RPMI8226 (cell line): ENCODE measurements at regions not wholly inside any gene's neighbourhood (a gene's known extent, or its start where the extent isn't known, plus 50 kb on each side); places are given as distances from the start of the nearest gene placed in this dataset.

Experiments used
- DNase-seq: peaks from one replicate; pipeline ENCODE4 v3.0.0-alpha.2; 2015

DNA sequence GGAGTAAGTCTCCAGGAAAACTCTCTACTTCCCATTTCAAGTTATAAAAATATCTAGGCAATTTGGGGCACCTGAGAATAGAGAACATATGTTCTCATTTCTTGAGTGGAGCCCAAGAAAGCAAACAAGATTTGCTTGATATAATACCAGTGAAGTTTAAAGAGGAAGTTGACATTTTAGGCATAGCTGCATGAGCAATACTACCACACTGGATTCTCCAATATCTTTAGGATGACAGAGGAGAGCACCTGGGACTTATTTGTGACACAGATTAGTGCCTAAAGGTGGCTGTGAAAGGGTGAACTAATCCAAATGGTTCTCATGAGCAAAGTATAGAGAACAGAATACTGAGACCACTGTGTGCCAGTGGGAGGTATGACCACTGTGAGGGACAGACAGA lies 423.5 kb upstream of the RIOK2 start:
- no peak for DNase-seq

DNA sequence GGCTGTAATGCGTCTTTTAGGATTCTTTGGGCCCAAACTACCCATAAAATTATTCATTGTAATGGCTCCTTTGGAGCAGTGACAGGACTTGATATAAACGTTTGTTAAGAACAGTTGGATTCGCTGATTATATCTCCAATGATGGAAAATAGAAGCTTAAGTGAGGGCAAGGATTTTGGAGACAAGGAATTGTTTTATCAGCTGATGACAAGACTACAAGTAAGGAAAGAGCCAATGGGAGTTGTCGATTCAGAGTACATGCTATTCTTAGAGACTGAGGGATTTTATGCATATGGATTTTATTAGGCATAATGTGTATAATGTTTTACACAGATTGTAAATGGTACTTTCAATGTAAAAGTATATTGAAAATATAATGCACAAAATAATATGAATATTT lies 425.5 kb upstream of the RIOK2 start:
- no peak for DNase-seq

DNA sequence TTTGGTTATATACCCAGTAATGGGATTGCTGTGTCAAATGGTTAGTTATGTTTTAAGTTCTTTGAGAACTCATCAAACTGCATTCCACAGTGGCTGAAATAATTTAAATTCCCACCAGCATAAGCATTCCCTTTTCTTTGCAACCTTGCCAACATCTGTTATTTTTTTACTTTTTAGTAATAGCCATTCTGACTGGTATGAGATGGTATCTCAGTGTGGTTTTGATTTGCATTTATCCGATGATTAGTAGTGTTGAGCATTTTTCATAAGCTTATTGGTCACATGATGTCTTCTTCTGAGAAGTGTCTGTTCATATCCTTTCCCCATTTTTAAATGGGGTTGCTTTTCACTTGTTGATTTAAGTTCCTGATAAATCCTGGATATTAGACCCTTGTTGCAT lies 435.7 kb upstream of the RIOK2 start:
- DNase-seq: no peak

DNA sequence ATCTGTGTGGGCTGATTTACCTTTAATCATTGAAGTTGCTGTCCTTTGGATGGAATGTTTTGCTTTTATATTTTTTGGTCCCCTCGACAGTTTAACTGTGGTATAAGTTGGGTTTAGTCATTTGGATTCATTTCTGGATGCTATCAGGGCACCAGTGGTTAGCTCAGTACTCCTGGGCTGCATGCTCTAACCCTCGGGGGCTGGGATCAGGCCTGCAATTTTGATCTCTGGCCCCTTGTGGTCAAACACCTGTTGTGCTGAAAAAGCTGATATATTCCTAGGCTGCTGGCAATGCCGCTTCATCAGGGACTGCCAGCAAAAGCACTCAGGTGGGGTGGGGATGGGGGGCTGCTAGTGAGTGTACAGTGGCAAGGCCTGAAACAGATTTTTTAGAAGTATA lies 440.4 kb upstream of the RIOK2 start:
- no peak for DNase-seq

DNA sequence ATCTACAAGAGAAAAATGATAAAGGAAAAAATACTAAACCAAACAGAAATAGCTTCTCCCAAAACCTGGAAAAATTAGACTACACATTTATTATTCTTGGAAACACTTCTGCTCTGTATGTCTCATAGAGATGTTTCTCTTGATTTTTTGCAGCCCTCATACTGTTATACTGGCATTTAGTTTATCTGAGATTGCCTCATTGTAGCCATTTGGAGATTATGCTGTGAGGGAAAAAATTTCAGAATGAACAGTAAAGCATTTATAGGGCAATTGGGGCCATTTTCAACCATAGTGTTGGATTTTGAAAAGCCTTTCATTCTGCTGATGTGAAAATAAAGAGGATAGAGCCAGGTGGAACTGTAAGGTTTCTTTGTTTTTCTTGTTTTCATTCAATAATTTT lies 441.8 kb upstream of the RIOK2 start:
- no peak for DNase-seq

DNA sequence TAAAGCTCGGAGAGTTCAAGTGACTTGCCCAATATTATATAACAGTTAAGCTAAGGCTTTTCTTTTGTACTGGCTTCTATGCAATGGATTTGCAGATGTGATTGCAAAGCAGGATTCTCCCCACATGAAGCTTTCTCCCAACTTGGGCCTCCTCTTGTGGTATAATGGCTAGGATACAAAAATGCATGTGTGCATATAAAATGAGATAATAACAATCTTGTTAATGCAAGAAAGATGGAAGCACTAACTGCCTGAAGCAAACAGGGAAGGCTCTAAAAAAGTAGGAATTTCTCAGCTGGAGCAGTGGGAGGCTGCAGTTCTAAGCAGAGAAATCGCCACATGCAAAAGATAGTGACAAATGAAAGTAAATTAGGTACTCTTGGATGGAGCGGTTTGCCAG lies 444.2 kb upstream of the RIOK2 start:
- no peak for DNase-seq

DNA sequence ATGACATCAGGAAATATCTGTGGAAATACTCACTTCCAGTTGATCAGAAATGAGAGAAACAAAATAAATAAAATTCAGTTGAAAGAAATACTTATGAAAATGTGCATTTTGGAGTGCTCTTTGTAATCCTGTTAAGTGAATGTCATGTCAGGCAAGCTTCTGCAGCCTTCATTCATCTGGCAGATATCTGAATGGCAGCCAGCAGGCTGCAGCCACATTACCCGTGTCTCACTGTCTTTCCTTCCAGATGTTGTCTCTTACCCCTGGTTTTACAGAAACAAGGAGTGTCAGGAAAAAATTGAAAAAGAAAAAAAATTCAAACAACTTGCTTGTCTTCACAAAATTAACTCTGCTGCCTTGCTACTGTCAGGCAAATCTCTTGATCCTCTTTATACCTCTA lies 445.0 kb upstream of the RIOK2 start:
- no peak for DNase-seq

DNA sequence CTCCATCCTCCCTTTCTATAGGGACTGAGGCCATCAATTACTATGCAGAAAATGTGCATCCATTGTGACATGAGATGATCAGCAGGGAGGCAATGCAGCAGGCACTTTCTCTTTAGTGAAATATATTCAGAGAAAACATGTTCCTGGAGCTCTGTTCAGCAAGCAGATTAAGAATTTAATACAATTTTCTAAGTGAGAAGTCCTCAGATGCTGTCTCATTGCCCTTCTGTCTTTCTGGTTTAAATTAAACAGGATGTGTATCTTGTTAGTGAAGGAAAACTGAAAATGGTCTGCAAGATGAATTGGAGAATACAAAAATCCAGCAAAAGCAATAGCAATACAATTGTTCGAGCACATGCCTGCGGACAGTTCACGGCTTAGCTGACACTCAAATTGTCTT lies 445.8 kb upstream of the RIOK2 start:
- no peak for DNase-seq

DNA sequence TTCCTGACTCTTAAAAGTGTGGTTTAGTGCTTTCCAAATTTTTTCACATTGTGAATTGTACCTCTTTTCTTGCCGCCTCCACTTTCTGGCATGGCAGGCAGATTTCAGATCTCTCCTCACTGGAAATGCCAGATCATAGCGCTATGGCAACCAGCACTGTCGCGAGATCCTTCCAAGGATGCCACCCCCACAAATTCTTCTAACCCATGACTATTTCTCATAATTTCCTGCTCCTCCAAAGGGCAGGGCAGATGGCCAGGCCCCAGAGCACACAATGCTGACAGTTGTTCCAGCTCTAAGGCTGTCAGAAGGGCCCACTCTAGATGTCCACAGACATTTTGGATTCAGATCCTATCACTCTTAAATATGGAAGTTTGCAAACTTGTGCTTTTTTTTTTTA lies 446.2 kb upstream of the RIOK2 start:
- DNase-seq: no peak

DNA sequence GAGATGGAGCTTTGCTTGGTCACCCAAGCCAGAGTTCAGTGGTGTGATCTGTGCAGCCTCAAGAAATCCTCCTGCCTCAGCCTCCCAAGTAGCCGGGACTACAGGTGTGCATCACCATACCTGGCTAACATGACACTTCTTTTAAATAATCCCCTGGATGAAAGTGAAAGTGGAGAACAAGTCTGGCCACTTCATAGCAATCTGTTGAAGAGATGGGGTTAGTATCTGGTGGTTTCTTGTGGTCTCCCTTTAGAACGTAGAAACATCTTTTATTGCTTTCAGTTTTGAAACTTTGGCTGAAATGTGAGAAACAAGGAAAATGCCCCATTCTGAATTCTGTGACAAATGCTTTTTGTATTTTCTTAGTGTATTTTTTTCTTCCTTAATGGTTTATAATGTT lies 452.5 kb upstream of the RIOK2 start:
- DNase-seq: no peak

DNA sequence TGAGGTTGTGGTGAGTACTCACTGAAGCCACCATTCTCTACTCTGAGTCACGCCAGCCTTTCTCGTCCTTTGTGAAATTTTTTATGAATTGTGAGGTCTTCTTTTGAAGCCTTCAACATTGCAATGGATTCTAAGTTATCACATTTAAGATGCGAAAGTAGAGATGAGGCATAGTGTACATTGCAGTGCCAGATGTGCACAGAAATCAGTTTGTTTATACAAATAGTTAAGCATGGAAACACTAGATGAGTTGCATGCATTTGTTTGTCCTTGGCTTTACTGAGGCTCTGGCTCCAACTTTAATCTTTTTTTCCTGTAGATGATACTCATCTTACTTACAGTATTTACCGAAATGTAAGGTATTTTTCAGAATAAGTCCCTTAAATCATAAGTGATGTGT lies 453.7 kb upstream of the RIOK2 start:
- DNase-seq: no peak

DNA sequence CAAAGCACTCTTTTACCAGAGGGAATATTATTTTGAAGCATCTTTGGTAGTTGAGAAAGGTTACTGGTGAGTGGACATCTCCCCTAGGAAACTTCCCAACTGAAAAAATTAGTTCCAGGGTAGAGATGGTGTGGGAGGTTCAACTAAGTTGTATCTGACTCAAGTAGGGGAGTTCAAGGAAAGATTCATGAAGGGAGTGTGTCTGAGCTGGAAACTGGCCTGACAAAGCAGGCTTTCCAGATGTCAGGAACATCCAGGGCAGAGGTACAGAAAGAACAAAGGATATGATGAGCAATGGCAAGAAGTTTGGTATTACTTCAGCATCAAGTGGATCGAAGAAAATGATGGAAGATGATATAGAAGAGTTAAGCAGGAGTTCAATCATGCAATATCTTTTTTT lies 458.0 kb upstream of the RIOK2 start:
- DNase-seq: no peak

DNA sequence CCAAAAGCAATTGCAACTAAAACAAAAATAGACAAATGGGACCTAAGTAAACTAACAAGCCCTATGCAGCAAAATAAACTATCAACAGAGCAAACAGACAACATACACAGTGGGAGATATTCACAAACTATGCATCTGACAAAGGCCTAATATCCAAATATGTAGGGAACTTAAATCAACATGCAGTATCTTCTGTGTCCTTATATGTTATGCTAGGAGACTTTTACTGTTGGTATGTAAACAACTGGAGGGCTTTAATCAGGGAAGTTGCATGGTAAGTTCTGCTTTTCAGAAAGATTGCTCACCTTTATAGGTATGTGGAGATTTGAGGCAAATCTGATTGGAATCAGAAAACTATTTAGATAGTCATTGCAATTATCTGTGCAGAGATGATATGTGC lies 461.2 kb upstream of the RIOK2 start:
- no peak for DNase-seq

DNA sequence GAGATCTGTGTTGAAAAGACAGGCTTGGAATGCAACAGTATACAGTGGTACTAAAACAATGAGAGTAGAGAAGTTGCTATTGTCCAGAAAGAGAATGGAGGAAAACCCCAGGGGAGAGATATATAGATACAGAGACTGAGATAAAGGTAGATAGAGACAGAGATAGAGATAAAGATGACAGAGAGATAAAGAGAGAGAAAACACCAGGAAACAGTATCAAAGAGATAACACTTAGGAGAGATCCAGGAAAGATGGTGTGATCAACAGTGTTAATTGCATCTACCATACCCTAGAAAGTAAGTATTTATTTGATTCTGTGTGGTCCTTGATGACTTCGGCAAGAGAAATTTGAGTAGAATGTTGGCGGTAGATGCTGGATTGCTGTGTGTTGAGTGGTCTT lies 461.8 kb upstream of the RIOK2 start:
- DNase-seq: no peak

DNA sequence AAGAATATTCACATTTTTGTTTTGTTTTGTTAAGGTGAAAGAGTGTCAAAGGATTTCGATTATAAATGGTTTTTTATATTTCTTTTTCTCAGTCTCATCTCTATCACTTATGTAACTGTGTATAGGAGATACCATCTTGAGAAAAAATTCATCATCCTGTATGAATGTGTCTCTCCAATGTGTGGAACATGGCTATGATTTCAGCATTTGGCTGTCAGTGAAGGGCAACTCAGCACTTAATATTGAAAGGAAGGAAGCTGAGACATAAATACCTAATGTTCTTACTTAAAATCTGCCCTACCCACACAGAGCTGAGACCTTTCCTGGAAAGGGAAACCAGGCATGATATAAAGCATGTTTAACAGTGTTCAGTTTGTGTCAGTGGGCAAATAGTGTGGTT lies 474.2 kb upstream of the RIOK2 start:
- no peak for DNase-seq

DNA sequence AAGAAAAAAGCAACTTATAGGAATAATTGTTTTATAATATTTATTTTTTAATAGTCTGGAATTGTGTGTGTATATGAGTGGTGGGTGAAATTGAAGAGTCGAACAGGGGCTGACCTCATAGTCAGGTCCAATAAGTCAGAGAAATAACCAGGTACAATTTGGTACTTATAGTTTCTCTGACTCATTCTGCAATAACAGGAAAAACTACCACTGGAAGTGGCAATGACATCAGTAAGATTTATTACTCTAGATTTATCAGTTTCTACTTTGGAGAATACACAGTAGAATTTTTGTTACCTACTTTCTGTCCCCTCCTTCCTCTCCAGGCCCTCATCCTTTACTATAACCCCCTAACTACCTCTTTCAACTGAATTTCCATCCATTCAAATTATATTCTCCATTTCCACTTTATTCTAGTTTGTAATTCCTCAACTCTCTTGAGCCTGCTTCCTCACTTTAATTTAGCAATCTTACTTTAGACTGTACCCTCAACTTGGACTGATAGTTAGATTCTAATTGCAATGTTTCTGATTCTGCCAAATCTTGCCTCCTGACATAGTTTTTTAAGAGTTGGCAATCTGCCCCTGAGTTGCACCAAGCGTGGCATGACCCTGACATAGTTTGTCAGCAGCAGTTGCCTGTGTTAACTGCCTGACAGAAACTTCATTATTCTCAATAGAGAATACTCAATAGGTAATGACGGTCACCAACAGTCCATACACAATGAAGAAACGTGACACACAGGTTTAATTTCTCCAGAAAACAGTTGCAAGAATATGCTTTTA lies 475.3 kb upstream of the RIOK2 start:
- no peak for DNase-seq

DNA sequence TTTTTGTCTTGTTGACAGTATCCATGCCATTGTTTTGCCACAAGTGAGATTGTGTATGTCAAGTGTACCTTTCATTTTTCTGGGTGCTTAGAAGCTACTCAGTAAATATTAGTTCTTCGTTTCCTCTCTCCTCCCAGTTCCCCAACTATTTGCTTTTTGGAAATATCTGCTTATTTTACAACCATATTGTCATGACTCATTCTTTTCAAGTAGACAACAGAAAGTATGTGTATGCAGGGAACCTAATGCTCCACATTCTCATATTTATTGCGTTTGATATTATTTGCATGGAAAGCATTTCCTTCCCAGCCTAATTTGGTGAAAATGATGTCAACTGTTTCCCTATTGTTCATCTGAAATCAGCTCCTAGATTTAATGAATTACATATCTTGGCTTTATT lies 483.7 kb upstream of the RIOK2 start:
- DNase-seq: no peak

DNA sequence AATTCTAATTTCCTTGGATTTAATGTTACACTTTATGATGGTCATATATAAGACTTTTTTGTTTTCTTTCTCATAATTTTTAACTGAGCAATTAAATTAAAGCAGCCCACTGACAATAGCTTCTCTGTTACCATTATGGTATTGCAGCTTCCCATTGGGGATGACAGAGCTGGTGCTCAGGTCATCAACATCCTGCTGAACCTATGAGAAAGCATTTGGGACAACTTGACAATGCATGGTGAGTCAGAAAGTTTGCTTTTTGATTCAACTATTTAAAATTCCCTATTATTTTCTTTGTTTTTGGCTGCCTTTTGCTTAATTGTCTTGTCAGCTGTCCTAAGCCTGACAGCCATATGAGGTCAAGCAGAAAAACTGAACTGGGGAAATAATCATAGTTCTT lies 487.4 kb upstream of the RIOK2 start:
- no peak for DNase-seq

DNA sequence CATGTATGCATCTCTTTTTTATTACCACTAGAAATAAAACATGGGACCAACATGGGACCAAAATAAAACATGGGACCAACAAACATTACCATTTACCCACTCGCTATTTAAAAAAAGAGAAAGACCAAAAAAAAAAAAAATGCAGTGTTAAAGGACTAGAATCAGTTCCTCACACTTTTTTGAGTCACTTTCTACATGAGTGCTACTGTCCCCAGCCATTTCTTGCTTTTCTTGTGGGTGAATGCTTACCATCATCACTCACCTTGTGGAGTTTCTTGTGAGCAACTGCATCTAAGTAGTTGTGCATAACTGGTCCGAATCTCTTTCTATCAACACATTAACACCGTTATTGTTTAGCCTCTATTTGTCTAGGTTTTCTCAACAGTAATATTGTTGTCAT lies 493.6 kb upstream of the RIOK2 start:
- DNase-seq: no peak

DNA sequence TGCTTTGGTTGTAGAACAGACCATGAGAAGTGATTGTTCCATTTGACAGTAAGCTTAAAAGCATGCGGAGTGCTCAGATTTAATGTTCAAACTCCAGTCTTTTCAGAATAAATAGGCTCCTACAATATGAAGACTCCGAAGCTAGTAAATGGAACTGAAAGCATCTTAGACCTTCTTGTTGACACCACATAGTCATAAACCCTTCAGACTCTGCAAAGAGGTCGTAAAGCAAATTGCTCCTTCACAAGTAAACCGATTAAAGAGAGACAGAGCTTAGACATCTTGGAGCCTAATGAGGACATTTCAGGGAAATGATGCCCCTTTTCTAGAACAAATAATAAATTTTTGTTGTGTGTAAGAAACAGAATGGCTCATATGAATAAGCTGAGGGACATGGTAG lies 511.0 kb upstream of the RIOK2 start:
- DNase-seq: no peak

DNA sequence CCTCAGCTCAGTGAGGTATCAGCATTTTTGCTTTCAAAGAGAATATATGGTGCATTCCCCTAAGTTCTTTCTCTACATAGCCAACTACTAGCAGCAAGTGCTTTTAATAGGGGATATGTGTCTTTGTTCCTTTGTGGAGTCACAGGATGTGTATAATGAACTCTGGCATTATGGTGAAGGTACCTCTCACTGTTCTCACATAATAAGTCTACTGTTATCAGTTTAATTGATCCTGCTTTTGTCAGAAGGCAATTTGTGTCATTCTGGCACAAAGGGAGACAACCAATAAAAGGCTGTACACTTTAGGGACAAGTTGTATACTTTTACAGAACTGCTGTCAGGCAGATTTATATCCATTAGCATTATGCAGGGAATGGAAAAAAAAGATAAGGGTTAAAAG lies 531.4 kb upstream of the RIOK2 start:
- DNase-seq: no peak

DNA sequence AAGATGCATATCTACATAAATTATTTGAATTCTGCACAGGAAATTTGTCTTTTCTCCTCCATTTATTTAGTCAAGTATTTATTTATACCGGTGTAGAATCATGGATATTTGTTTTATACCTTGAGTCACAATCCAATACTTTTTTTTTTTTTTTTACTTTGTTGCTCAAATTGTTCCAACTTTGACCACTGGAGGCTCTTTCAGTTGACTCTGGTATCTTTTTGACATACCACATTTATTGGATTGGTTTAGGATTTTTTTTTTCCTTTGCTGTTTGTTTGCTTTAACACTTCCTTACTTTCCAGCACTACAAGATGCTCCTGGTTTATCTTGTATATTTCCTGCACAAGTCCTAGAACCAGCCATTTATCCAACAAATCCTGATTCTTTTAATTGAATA lies 543.1 kb upstream of the RIOK2 start:
- no peak for DNase-seq

DNA sequence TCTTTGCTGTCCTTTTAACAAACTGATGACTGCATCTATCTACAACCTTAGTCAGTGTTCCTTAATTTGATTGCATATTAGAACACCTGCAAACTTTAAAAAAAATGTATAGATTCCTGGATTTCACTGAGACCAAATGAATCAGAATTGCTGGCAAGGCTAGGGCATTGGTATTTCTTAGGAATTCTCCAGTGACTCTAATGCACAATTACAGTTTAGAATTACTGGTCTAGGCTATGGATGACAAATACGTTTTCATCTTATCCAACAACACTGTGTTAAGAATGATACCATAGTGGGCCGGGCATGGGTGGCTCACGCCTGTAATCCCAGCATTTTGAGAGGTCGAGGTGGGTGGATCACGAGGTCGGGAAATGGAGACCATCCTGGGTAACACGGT lies 545.9 kb upstream of the RIOK2 start:
- no peak for DNase-seq

DNA sequence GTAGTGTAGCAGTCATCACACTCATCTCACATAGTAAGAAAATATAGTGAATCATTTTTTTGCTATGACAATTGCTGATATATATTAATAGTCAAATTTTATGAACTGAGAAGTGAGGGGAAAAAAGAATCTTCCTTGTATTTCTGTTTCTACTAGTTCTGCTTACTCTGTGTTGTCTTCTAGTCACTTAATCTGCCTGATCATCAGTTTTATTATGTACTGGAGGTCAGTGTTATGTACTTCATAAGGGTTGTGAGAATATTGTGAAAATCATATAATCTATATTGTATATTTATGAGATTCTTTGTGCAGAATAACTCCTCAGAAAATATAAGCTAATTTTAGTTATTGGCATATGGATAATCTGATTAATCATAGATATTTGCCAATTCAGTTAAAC lies 546.9 kb upstream of the RIOK2 start:
- no peak for DNase-seq

DNA sequence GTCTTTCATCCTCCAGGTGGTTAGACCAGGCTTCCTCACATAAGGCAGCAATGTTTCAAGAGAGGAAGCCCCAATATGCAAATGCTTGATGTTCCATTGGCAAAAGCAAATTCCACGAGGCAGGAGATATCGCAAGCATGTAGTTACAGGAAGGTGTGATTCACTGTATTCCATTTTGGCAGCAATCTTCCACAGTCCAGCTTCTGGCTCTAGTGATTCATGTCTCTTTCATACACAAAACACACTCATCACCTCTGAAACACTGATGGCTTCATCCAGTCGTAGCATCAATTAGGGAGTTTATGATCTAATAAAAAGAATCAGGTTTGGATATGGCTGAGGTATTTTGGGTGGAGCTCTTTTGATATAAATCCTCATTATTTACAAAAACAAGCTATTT lies 552.2 kb upstream of the RIOK2 start:
- no peak for DNase-seq

DNA sequence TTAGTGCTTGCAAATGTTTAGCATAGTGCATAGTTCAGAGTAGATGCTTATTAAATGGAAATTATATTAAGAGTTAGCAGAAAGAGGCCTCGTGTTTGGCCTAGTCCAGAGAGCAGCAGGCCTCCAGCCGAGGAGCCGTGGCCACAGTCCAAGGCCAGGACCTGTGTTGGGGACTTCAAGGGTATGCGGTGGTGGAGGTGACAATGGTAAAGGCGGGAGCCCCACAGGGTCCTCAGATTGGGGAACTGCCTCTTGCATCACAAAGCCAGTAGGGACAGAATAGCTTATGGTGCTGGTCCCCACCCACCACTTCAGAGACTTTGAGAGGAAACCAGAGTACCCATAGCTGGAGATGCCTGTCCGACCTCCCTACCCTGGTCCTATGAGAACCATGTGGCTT lies 554.6 kb upstream of the RIOK2 start:
- no peak for DNase-seq
